Right lobe of liver (tissue), 4 donors: ENCODE measurements at regions not wholly inside any gene's neighbourhood (a gene's known extent, or its start where the extent isn't known, plus 50 kb on each side); places are given as distances from the start of the nearest gene placed in this dataset.

ENCODE experiments used
- CTCF ChIP-seq, 4 donors: fragments of 200-600 bp in 3 of 4; fragments of 450-650 bp in 1 of 4; IDR thresholded peaks; one replicate each; pipeline versions ENCODE4 v1.5.1 to v1.8.0; 2016 to 2022; ENCODE audit warnings: antibody characterized with exemption in 4 of 4, mild to moderate bottlenecking in 2 of 4
- POLR2A ChIP-seq: fragments of 450-650 bp; IDR thresholded peaks from one replicate; pipeline ENCODE4 v1.6.1; 2017; ENCODE audit warnings: antibody characterized with exemption, mild to moderate bottlenecking
- donor health status: DM: no; HTN: no; CAD: no.
- donor health status: DM: no; HTN: no; CAD: no.
- donor health status: DM: no; HTN: yes; CAD: no.

DNA sequence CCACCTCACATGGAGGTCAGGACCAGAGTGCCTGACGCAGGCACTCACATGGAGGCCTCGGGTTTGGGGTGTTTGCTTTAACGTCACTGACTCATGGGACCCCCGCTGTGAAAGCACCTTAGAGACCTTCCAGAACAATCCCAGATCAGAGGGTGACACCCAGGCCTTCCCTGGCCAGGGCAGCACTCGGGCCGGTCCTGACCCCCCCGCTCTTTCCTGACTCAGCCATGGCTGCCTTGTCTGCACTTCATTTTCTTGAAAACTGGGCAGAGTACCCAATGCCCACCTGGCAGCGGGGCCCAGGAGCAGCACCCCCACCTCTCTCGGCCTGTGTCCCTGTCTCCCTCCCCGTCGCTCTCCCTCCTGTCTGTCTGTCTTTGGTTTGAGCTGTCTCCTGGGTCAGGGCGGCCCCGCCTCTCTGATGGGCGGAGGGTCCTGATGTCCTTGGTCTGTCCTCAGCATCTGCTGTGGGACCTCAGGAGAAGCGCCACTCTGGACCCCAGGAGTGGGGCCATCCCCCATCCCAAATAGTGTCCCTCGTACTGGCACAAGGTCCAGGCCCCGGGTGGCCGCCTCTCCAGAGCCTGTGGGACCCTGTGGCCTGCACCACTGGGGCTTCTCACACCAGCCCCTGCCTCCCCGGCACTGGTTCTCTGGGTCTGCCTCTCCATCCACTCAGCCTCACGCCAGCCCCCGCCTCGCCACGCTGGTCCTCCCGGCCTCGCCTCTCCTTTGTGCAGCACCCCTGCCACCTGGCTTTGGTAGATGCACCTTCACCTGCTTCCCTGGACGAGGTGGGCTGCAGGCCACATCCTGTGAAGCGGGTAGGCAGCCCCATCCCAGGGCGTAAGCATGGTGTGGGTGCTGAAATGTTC, 55.9 kb upstream of the ZNF469 start:
- TF ChIP-seq CTCF (IDR thresholded peaks at IDR 0.05), result no peak
- TF ChIP-seq POLR2A, result no peak
